Neuron (in vitro differentiated cells): ENCODE measurements at regions not wholly inside any gene's neighbourhood (a gene's known extent, or its start where the extent isn't known, plus 50 kb on each side); places are given as distances from the start of the nearest gene placed in this dataset.
"Not testable (repeated sequence)": the region's sequence is repeated elsewhere in the genome, so short reads cannot be mapped to it uniquely, and the experiment has no call there.

ENCODE experiments used
- H2AFZ ChIP-seq: one replicate; pipeline ENCODE4 v1.6.1; 2013; ENCODE audit warnings: low read depth, mild to moderate bottlenecking, inconsistent platforms, low read length, moderate library complexity
- H3K27me3 ChIP-seq: one replicate; pipeline ENCODE4 v1.6.1; 2013; ENCODE audit warnings: low read length; ENCODE audit not compliant: insufficient read depth
- H3K36me3 ChIP-seq: one replicate; pipeline ENCODE4 v1.6.1; 2013; ENCODE audit warnings: low read length; ENCODE audit not compliant: insufficient read depth
- H3K4me1 ChIP-seq: one replicate; pipeline ENCODE4 v1.6.1; 2013; ENCODE audit warnings: low read length; ENCODE audit not compliant: insufficient read depth
- H3K4me3 ChIP-seq: 2 replicates; pipeline ENCODE4 v1.5.1; 2013; ENCODE audit warnings: mild to moderate bottlenecking, low read length, moderate library complexity
- H3K9me3 ChIP-seq: one replicate; pipeline ENCODE4 v1.6.1; 2013; ENCODE audit warnings: low read length

- Histone ChIP-seq H3K4me1 (no peaks in the 10 kb centered on the region), H3K9me3 (no peaks in the 10 kb centered on the region), H3K36me3 (no peaks in the 10 kb centered on the region), H3K27me3 (no peaks in the 10 kb centered on the region), H3K4me3 (no peak overlapping the region), H2AFZ (no peak overlapping the region)
Observed at GRCh38 chr18:39455285-39455684, 1889.7 kb upstream of the CELF4 start.

- no peaks in the 10 kb centered on the region for H3K36me3 ChIP-seq
- H3K4me3 ChIP-seq, result no peak overlapping the region
- no peaks in the 10 kb centered on the region for H3K27me3 ChIP-seq
- no peaks in the 10 kb centered on the region for H3K4me1 ChIP-seq
- no peaks in the 10 kb centered on the region for H3K9me3 ChIP-seq
- no peak overlapping the region for H2AFZ ChIP-seq
Observed at GRCh38 chr18:39454866-39455265, 1889.3 kb upstream of the CELF4 start.

- no peaks in the 10 kb centered on the region for H3K27me3 ChIP-seq
- no peak overlapping the region for H3K4me3 ChIP-seq
- peak overlapping the region; percentile 31 for H2AFZ ChIP-seq
- H3K9me3 ChIP-seq, result no peaks in the 10 kb centered on the region
- H3K4me1 ChIP-seq, result no peaks in the 10 kb centered on the region
- no peaks in the 10 kb centered on the region for H3K36me3 ChIP-seq
Observed at GRCh38 chr18:39453882-39454281, 1888.3 kb upstream of the CELF4 start.

DNA sequence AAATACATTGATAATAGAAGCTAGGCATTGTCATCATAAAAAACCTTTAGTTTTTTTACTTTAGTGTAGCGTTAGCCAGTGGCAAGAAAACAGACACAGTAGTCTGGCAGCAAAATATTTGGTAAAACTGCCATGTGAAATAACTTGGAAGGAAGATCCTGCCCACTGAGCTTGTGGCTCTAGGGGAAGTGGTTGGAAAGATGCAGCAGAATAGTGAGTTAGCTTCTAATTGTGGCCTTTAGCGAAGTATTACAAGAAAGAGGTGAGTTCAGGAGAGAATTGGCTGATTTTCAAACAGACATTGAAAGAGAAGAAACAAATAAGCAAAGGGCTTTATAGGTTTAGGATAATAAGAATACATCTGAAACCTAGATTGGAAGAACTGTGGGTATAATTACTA is 1887.8 kb upstream of the CELF4 start:
- no peaks in the 10 kb centered on the region for H3K27me3 ChIP-seq
- no peaks in the 10 kb centered on the region for H3K9me3 ChIP-seq
- no peaks in the 10 kb centered on the region for H3K4me1 ChIP-seq
- H3K4me3 ChIP-seq, result no peak overlapping the region
- no peaks in the 10 kb centered on the region for H3K36me3 ChIP-seq
- H2AFZ ChIP-seq, result no peak overlapping the region

- Histone ChIP-seq H2AFZ (no peak overlapping the region), H3K4me1 (no peaks in the 10 kb centered on the region), H3K27me3 (no peaks in the 10 kb centered on the region), H3K9me3 (no peaks in the 10 kb centered on the region), H3K36me3 (no peaks in the 10 kb centered on the region), H3K4me3 (no peak overlapping the region)
Observed at GRCh38 chr18:39450958-39451357, 1885.4 kb upstream of the CELF4 start.

DNA sequence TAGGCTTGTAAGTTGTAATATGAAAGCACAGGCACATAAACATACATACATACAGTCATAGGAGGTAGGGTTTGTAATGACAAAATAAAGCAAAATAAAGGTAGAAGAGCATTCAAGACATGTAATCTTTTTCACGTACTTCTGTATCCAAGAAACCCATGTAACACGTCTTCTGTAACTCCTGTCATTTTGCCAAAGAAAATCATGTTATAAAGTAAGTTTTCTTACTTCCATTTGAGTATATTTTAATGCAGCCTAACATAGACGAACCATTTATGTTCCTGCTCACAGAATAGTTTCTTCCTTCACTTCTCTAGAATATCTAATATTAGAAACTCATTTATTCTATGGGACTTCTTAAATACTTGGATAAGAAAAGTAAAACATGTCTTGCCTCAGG is 1884.0 kb upstream of the CELF4 start:
- no peak overlapping the region for H2AFZ ChIP-seq
- H3K27me3 ChIP-seq, result no peaks in the 10 kb centered on the region
- H3K4me1 ChIP-seq, result no peaks in the 10 kb centered on the region
- no peaks in the 10 kb centered on the region for H3K9me3 ChIP-seq
- no peaks in the 10 kb centered on the region for H3K36me3 ChIP-seq
- H3K4me3 ChIP-seq, result no peak overlapping the region

- Histone ChIP-seq H3K36me3 (no peaks in the 10 kb centered on the region), H3K4me1 (no peaks in the 10 kb centered on the region), H3K4me3 (no peak overlapping the region), H3K27me3 (no peaks in the 10 kb centered on the region), H2AFZ (no peak overlapping the region), H3K9me3 (no peaks in the 10 kb centered on the region)
Observed at GRCh38 chr18:39448942-39449341, 1883.3 kb upstream of the CELF4 start.

DNA sequence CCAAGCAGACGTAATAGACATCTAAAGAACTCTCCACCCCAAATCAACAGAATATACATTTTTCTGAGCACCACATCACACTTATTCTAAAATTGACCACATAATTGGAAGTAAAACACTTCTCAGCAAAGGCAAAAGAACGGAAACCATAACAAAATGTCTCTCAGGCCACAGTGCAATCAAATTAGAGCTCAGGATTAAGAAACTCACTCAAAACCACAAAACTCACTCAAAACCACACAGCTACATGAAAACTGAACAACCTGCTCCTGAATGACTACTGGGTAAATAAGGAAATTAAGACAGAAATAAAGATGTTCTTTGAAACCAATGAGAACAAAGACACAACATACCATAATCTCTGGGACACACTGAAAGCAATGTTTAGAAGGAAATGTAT is 1879.4 kb upstream of the CELF4 start:
- not testable (repeated sequence) for H3K36me3 ChIP-seq, H3K27me3 ChIP-seq, H3K4me1 ChIP-seq, H3K9me3 ChIP-seq, H2AFZ ChIP-seq, H3K4me3 ChIP-seq

GRCh38 chr18:39441648-39442047 is 1876.0 kb upstream of the CELF4 start:
- Histone ChIP-seq H2AFZ (no peak overlapping the region), H3K9me3 (no peaks in the 10 kb centered on the region), H3K4me1 (no peaks in the 10 kb centered on the region), H3K27me3 (no peaks in the 10 kb centered on the region), H3K36me3 (no peaks in the 10 kb centered on the region), H3K4me3 (no peak overlapping the region)

- no peaks in the 10 kb centered on the region for H3K36me3 ChIP-seq
- no peaks in the 10 kb centered on the region for H3K27me3 ChIP-seq
- no peaks in the 10 kb centered on the region for H3K4me1 ChIP-seq
- H2AFZ ChIP-seq, result no peak overlapping the region
- H3K9me3 ChIP-seq, result no peaks in the 10 kb centered on the region
- H3K4me3 ChIP-seq, result no peak overlapping the region
Observed at GRCh38 chr18:39435996-39436395, 1870.4 kb upstream of the CELF4 start.

DNA sequence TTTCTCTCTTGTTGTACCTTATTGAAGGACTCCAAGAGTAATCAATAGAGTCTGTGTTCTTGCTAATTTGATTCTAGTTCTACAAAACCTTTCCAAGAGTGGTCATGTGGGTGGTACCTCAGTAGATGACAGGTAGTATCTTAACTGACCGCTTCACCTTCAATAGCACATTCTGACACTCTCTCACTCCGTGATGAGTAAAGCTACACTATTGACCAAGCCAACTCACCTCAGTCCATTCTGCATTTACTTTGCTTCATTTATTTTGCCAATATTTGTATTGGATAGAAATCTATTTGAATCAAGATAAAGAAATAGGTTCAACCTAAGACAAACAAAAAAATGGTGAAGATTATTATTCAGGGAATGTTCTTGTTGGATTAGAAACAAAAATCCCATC is 1869.6 kb upstream of the CELF4 start:
- H3K4me3 ChIP-seq, result no peak overlapping the region
- H3K27me3 ChIP-seq, result no peaks in the 10 kb centered on the region
- no peak overlapping the region for H2AFZ ChIP-seq
- H3K36me3 ChIP-seq, result no peaks in the 10 kb centered on the region
- no peaks in the 10 kb centered on the region for H3K9me3 ChIP-seq
- no peaks in the 10 kb centered on the region for H3K4me1 ChIP-seq

- Histone ChIP-seq H3K4me1 (no peaks in the 10 kb centered on the region), H3K9me3 (no peaks in the 10 kb centered on the region), H3K36me3 (no peaks in the 10 kb centered on the region), H3K27me3 (no peaks in the 10 kb centered on the region), H3K4me3 (no peak overlapping the region), H2AFZ (no peak overlapping the region)
Observed at GRCh38 chr18:39434223-39434920, 1868.8 kb upstream of the CELF4 start.

DNA sequence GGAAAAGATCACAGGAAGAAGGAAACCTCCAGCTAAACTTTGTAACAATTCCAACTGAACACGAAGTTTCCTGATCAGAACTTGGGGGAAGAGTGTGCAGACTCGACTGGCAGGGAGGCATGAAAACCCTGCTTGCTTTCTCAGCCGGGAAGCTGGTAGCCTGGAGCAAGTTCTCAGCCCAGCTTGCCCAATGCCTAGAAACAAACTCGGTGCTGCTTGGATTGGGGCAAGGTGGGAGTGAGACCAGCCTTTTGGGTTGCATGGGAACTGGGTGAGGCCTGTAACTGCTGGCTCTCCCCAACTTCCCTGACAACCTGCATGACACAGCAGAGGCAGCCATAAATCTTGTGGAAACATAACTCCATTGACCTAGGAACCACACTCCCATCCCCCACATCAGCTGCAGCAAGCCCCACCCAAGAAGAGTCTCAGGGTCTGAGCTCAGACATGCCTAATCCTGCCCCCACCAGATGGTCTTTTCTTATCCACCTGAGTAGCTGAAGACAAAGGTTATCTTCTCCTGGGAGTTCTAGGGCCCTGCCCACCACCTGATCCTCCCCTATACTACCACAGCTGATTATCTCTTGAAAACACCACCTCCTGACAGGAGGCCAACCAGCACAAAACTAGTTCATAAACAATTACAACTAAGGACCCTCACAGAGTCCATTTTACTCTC is 1859.7 kb upstream of the CELF4 start:
- Histone ChIP-seq H3K36me3 (no peaks in the 10 kb centered on the region), H3K4me3 (no peak overlapping the region), H3K4me1 (no peaks in the 10 kb centered on the region)

GRCh38 chr18:39424261-39424660 is 1858.7 kb upstream of the CELF4 start:
- H2AFZ ChIP-seq, result no peak overlapping the region

More for the DNA sequence above, 1859.7 kb upstream of the CELF4 start:
- Histone ChIP-seq H3K27me3 (no peaks in the 10 kb centered on the region), H2AFZ (no peak overlapping the region), H3K9me3 (no peaks in the 10 kb centered on the region)

More at GRCh38 chr18:39424261-39424660, 1858.7 kb upstream of the CELF4 start:
- Histone ChIP-seq H3K9me3 (no peaks in the 10 kb centered on the region), H3K27me3 (no peaks in the 10 kb centered on the region), H3K36me3 (no peaks in the 10 kb centered on the region), H3K4me3 (no peak overlapping the region), H3K4me1 (no peaks in the 10 kb centered on the region)
